Endothelial cell of umbilical vein (primary cell): ENCODE measurements at regions not wholly inside any gene's neighbourhood (a gene's known extent, or its start where the extent isn't known, plus 50 kb on each side); places are given as distances from the start of the nearest gene placed in this dataset.

Experiments
- BruUV-seq: library from RNA; stranded (reverse); fragments of 400-500 nt; replicated peaks from 2 replicates; lab custom pipeline; 2021; lab: Mats Ljungman, UMichigan
- CTCF ChIA-PET: fragments of 300-600, 350-600 bp; sonication (Branson Sonifier 250); formaldehyde crosslinking; loops from one replicate; lab custom pipeline; 2021; ENCODE audit warnings: antibody characterized with exemption, inconsistent platforms; lab: Charles Lee
- POLR2A ChIA-PET: fragments of 300-600, 350-600 bp; sonication (Branson Sonifier 250); formaldehyde crosslinking; loops from one replicate; lab custom pipeline; 2021; ENCODE audit warnings: antibody characterized with exemption, inconsistent platforms; lab: Charles Lee
- DNase-seq: peaks from one replicate; pipeline ENCODE4 v3.0.0-alpha.2; 2011; ENCODE audit warnings: low read depth, low spot score
- FAIRE-seq: peaks from 2 replicates; lab custom pipeline; 2011; peaks lifted over from hg19 to GRCh38; lab: Jason Lieb, UNC
- H2AFZ ChIP-seq: 2 replicates; pipeline ENCODE4 v1.6.0; 2012; ENCODE audit warnings: low read depth, low read length, control low read depth, inconsistent platforms
- H3K27ac ChIP-seq: 2 replicates; pipeline ENCODE4 v1.5.1; 2011; ENCODE audit warnings: low read depth, mild to moderate bottlenecking, control low read depth, low read length, moderate library complexity; ENCODE audit not compliant: insufficient read depth
- H3K27me3 ChIP-seq, 2 experiments: 2 replicates each; pipeline versions ENCODE4 v1.6.0 to v1.6.1; 2011; ENCODE audit warnings: low read length in 2 of 2, mixed read lengths in 1 of 2; ENCODE audit not compliant: control insufficient read depth in 2 of 2, insufficient read depth in 2 of 2
- H3K36me3 ChIP-seq, 2 experiments: 2 replicates in 1 of 2; 3 replicates in 1 of 2; pipeline ENCODE4 v1.5.1; 2011; ENCODE audit warnings: low read length in 2 of 2, mild to moderate bottlenecking in 1 of 2, moderate library complexity in 1 of 2; ENCODE audit not compliant: control insufficient read depth in 2 of 2, insufficient read depth in 2 of 2; ENCODE audit errors: extremely low read depth in 1 of 2
- H3K4me1 ChIP-seq: 3 replicates; pipeline ENCODE4 v1.5.1; 2011; ENCODE audit warnings: mild to moderate bottlenecking, low read length; ENCODE audit not compliant: control insufficient read depth, insufficient read depth; ENCODE audit errors: extremely low read depth
- H3K4me2 ChIP-seq: 2 replicates; pipeline ENCODE4 v1.6.1; 2011; ENCODE audit warnings: low read length, control low read depth, mixed read lengths; ENCODE audit not compliant: insufficient read depth
- H3K4me3 ChIP-seq, 3 experiments: fragments of 200-600 bp in 1 of 3; sonication (generic), shearing (Covaris generic) in 1 of 3; replicated peaks in 1 of 3; 2 replicates each; pipeline ENCODE4 v1.5.1; 2011 to 2016; ENCODE audit warnings: control low read depth in 3 of 3, low read length in 3 of 3, mild to moderate bottlenecking in 2 of 3, inconsistent platforms in 1 of 3, low read depth in 1 of 3, moderate library complexity in 1 of 3; ENCODE audit not compliant: insufficient read depth in 1 of 3
- H3K79me2 ChIP-seq: 2 replicates; pipeline ENCODE4 v1.6.0; 2012; ENCODE audit warnings: low read length, inconsistent platforms; ENCODE audit not compliant: control insufficient read depth, insufficient read depth
- H3K9ac ChIP-seq: replicated peaks from 2 replicates; pipeline ENCODE3; 2011; ENCODE audit warnings: low read length, control low read depth; ENCODE audit not compliant: insufficient read depth; ENCODE audit errors: extremely low read depth
- H3K9me1 ChIP-seq: replicated peaks from 3 replicates; pipeline ENCODE4 v1.6.0; 2011; ENCODE audit warnings: mild to moderate bottlenecking, low read length; ENCODE audit not compliant: control insufficient read depth, insufficient read depth; ENCODE audit errors: extremely low read depth
- H3K9me3 ChIP-seq: replicated peaks from 2 replicates; pipeline ENCODE4 v1.5.1; 2012; ENCODE audit warnings: low read length, inconsistent platforms; ENCODE audit not compliant: control insufficient read depth, insufficient read depth
- H4K20me1 ChIP-seq: replicated peaks from 2 replicates; pipeline ENCODE3; 2011; ENCODE audit warnings: mild to moderate bottlenecking, low read length; ENCODE audit not compliant: control insufficient read depth, insufficient read depth; ENCODE audit errors: extremely low read depth
- CTCF ChIP-seq, 2 donors: IDR thresholded peaks; 1 replicate in 1 of 2; 2 replicates in 1 of 2; pipeline ENCODE4 v1.5.1; 2011; ENCODE audit warnings: low read length in 2 of 2, mild to moderate bottlenecking in 2 of 2, moderate library complexity in 2 of 2, control low read depth in 1 of 2, inconsistent platforms in 1 of 2, low read depth in 1 of 2; ENCODE audit not compliant: insufficient read depth in 1 of 2; ENCODE audit errors: extremely low read depth in 1 of 2
- EZH2 ChIP-seq: IDR thresholded peaks from 2 replicates; pipeline ENCODE4 v1.6.1; 2012; ENCODE audit warnings: borderline replicate concordance, low read depth, mild to moderate bottlenecking, moderate library complexity, low read length, inconsistent platforms; ENCODE audit not compliant: severe bottlenecking
- FOS ChIP-seq: IDR thresholded peaks from 2 replicates; pipeline ENCODE4 v1.6.1; 2011; ENCODE audit warnings: mild to moderate bottlenecking, low read length, moderate library complexity, borderline replicate concordance; ENCODE audit not compliant: insufficient read depth
- GATA2 ChIP-seq: IDR thresholded peaks from 2 replicates; pipeline ENCODE4 v1.7.0; 2011; ENCODE audit warnings: low read depth, mild to moderate bottlenecking, moderate library complexity, mixed read lengths, low read length; ENCODE audit not compliant: insufficient read length, insufficient read depth
- JUN ChIP-seq: IDR thresholded peaks from 2 replicates; pipeline ENCODE4 v1.6.1; 2011; ENCODE audit warnings: borderline replicate concordance, low read depth; ENCODE audit not compliant: insufficient read length, insufficient read depth
- MAX ChIP-seq: IDR thresholded peaks from 2 replicates; pipeline ENCODE4 v1.6.1; 2011; ENCODE audit not compliant: insufficient read depth, insufficient read length
- MYC ChIP-seq: IDR thresholded peaks from one replicate; pipeline ENCODE4 v1.6.1; 2011; ENCODE audit warnings: mild to moderate bottlenecking, low read depth, low read length
- POLR2A ChIP-seq: IDR thresholded peaks from 2 replicates; pipeline ENCODE4 v1.6.1; 2012; ENCODE audit warnings: low read depth, mild to moderate bottlenecking, control low read depth, low read length
- POLR2AphosphoS5 ChIP-seq: IDR thresholded peaks from 2 replicates; pipeline ENCODE4 v1.6.1; 2012; ENCODE audit warnings: low read depth, mild to moderate bottlenecking, control low read depth, low read length, moderate library complexity; ENCODE audit not compliant: insufficient read depth
- dilution Hi-C: fragments of 300-500 bp; cut with MboI; formaldehyde crosslinking; loops from one replicate; pipeline ENCODE4 v1.15.0; 2019; ENCODE audit warnings: low sequenced_read_pairs; ENCODE audit not compliant: extremely low pct_ligation_motif_present
- intact Hi-C: fragments of 100-400 bp; cut with micrococcal nuclease; formaldehyde crosslinking; loops from one replicate; pipeline ENCODE4 v1.10.0; 2022

GRCh38 chr2:145669301-145669700, 1149.4 kb upstream of the ZEB2 start:
- intact Hi-C loops (no loop called here), dilution Hi-C loops (no loop called here)
- Histone ChIP-seq H3K27ac (no peak overlapping the region), H3K4me1 (no peaks in the 10 kb centered on the region), H2AFZ (no peak overlapping the region), H3K9me1 (no peaks in the 10 kb centered on the region), H3K36me3 (no peaks in the 10 kb centered on the region), H3K9ac (no peak overlapping the region), H3K79me2 (no peaks in the 10 kb centered on the region), H3K4me3 (no peak overlapping the region), H3K9me3 (no peaks in the 10 kb centered on the region), H3K4me2 (no peak overlapping the region), H4K20me1 (no peaks in the 10 kb centered on the region), H3K27me3 (no peaks in the 10 kb centered on the region)
- ChIA-PET POLR2A (no interaction called here), CTCF (interaction anchor here (1.4 to 2.4 kb wide), 2 partner anchors 12 to 16 kb away, joined by 3 to 12 read pairs; no protein-coding TSS in a partner anchor)
- DNase-seq, result no peak
- TF ChIP-seq FOS (no peak), GATA2 (no peak), EZH2 (no peak), POLR2AphosphoS5 (no peak), MAX (no peak), POLR2A (no peak), JUN (no peak), CTCF (IDR thresholded peaks at IDR 0.05; ENCODE audit: extremely low read depth in 1 of 2, insufficient read depth in 1 of 2, low read depth in 1 of 2, low read length in 2 of 2) (no peak), MYC (no peak)
- no TSS peak for BruUV-seq
- FAIRE-seq, result no peak
